Astrocyte (in vitro differentiated cells and primary cell): ENCODE measurements at regions not wholly inside any gene's neighbourhood (a gene's known extent, or its start where the extent isn't known, plus 50 kb on each side); places are given as distances from the start of the nearest gene placed in this dataset.

Source experiments
- EZH2 ChIP-seq: IDR thresholded peaks from 2 replicates; pipeline ENCODE4 v1.6.1; 2012; ENCODE audit warnings: mild to moderate bottlenecking, low read length, inconsistent platforms; ENCODE audit not compliant: insufficient read depth
- TF ChIP-seq, protein P1 (sequence below): IDR thresholded peaks from 2 replicates; pipeline ENCODE4 v1.5.1; 2011; ENCODE audit warnings: low read depth, mild to moderate bottlenecking, inconsistent platforms, low read length, moderate library complexity; ENCODE audit not compliant: insufficient read depth

DNA sequence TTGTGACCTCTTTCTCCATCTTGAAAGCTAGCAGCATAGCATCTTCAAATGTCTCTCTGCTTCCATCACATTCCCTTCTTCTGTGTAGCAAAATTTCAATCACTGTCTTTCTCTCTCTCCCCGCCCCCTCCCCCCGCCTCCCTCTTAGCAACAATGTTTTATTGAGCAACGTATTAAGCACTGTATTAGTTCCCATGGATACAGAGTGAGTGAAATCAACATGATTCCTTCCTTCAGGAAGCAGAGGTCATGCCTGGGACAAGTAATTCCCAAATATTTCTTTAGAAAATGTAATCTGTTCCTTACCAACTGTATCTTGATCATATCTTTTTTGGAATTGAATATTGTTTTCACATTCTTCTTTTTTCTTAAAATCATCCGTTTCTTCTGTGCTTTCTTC, 373.7 kb upstream of the NECTIN3 start:
- TF ChIP-seq, protein P1, sequence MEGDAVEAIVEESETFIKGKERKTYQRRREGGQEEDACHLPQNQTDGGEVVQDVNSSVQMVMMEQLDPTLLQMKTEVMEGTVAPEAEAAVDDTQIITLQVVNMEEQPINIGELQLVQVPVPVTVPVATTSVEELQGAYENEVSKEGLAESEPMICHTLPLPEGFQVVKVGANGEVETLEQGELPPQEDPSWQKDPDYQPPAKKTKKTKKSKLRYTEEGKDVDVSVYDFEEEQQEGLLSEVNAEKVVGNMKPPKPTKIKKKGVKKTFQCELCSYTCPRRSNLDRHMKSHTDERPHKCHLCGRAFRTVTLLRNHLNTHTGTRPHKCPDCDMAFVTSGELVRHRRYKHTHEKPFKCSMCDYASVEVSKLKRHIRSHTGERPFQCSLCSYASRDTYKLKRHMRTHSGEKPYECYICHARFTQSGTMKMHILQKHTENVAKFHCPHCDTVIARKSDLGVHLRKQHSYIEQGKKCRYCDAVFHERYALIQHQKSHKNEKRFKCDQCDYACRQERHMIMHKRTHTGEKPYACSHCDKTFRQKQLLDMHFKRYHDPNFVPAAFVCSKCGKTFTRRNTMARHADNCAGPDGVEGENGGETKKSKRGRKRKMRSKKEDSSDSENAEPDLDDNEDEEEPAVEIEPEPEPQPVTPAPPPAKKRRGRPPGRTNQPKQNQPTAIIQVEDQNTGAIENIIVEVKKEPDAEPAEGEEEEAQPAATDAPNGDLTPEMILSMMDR: no peak
- TF ChIP-seq EZH2: no peak
